WI38 (cell line): ENCODE measurements at regions not wholly inside any gene's neighbourhood (a gene's known extent, or its start where the extent isn't known, plus 50 kb on each side); places are given as distances from the start of the nearest gene placed in this dataset.

ENCODE experiments used
- H3K4me3 ChIP-seq: 2 replicates; pipeline ENCODE4 v1.5.1; 2011; ENCODE audit warnings: low read depth, mild to moderate bottlenecking, control low read depth, low read length
- TF ChIP-seq, protein P1 (sequence below): IDR thresholded peaks from 2 replicates; pipeline ENCODE4 v1.5.1; 2012; ENCODE audit warnings: low read depth, mild to moderate bottlenecking, control low read depth, low read length

DNA sequence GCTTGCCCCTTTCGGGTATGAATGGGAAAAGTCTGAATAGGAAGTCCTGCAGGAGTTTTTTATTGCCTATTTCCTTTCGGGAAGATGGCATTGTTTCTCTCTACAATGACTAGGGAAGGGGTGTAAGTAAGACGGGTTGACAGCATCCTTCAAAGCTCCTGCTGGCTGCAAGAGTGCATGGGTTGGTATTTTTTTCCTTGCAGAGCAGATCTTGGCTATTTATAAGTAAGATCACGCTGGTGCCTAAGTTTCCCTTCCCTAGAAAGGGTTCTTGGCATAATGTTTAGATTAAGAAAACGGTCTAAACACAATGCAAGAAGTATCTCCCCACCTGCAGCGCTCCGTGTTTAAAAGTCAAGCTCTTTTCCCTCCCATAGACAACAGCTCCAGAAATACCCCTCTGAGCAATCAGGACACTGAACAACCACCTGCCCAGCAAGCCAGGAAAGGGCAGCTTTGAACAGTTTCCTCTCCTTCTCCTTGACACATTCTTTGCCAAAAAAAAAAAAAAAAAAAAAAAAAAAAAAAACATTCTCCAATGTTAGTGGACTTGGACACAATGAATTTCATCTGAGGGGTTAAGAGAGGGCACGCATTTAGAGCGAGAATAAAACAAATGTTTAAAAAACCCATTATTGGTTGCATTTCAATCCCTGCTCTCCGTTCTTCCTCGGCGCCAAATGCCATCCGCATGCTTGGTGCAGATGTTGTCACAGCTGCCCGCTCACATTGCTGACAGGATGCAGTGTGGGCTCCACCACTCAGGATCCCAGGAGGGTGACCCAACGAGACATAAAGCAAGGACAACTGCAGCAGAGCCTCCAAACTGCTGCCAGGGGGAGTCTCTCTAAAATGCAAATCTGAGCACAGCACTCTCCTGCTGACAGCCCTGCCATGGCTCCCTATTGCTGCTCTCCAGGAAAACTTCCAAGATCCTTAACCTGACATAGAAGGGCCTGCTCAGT lies 427.4 kb upstream of the MGMT start:
- H3K4me3 ChIP-seq: no peak overlapping the region
- TF ChIP-seq, protein P1, sequence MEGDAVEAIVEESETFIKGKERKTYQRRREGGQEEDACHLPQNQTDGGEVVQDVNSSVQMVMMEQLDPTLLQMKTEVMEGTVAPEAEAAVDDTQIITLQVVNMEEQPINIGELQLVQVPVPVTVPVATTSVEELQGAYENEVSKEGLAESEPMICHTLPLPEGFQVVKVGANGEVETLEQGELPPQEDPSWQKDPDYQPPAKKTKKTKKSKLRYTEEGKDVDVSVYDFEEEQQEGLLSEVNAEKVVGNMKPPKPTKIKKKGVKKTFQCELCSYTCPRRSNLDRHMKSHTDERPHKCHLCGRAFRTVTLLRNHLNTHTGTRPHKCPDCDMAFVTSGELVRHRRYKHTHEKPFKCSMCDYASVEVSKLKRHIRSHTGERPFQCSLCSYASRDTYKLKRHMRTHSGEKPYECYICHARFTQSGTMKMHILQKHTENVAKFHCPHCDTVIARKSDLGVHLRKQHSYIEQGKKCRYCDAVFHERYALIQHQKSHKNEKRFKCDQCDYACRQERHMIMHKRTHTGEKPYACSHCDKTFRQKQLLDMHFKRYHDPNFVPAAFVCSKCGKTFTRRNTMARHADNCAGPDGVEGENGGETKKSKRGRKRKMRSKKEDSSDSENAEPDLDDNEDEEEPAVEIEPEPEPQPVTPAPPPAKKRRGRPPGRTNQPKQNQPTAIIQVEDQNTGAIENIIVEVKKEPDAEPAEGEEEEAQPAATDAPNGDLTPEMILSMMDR: no peak

DNA sequence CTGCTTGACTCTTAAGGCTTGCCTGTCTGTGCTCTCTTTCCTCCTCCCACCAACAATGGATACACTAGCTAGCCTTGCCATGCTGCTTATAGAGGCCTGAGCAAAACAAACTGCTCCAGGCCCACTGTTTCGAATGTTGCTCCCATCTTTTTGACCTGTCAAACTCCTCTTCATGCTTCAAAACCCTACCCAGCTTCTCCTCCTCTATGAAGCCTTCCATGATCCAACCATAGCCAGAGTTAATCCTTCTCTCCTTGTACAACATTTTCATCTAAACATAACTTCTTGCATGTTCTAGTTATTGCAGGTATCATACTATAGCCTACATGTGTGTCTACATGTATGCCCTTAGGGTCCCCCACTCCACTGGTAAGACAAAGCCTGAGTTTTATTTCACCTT lies 426.7 kb upstream of the MGMT start:
- TF ChIP-seq, protein P1: no peak
- no peak overlapping the region for H3K4me3 ChIP-seq

DNA sequence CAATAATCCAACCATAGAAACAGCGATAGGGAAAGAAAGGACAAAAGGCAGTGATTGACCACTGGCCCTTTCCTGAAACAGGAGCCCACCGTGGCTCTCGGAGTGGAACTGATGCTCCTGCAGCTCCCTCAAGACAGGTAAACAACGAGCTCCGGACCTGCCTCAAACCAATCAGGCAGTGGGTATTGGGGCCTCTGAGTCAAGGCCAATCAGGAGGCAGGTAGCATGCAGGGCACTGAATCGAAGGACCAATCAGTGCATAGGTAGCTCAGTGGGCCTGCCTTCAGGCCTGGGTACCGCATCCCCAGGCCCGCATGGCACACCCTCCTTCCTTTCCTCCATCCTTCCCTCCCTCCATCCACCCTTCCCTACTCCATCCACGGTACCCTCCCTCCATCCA lies 425.1 kb upstream of the MGMT start:
- H3K4me3 ChIP-seq: no peak overlapping the region
- TF ChIP-seq, protein P1: no peak

DNA sequence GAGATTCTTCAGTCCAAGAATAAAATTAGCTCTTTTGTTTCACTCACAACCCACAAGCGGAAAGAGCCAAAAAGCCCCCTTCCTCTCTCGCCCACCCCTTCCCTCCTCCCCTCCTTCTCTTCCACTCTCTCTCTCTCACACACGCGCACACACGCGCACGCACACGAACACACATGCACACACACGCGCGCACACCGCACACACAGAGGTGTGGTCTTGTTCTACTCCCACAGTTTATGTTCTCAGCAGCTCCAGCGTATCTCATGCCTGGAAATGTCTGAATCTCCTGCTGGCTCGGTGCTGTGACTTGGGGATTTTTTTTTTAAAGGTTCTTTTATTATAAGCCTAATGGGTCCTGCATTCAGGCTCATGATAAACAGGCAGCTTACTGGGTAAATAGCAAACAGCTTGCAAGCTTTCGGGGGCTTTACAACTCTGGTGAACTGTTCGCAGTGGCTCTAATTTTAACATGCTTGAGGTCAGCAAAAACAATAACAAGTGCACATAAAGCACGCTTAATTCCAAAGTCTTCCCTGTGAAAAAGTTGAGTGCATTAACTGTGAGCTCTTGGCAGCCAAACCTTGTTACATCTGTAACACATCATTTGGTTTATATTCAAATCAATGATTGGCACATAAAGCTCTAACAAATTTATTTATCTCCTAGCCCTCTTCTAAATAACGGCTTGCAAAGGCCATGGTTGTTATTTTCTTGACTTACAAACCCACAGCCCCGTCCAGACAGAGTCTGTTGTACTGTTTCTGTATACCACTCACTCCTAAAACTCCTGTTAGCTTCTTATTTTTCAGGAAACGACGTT lies 424.1 kb upstream of the MGMT start:
- TF ChIP-seq, protein P1: no peak
- H3K4me3 ChIP-seq: no peak overlapping the region

DNA sequence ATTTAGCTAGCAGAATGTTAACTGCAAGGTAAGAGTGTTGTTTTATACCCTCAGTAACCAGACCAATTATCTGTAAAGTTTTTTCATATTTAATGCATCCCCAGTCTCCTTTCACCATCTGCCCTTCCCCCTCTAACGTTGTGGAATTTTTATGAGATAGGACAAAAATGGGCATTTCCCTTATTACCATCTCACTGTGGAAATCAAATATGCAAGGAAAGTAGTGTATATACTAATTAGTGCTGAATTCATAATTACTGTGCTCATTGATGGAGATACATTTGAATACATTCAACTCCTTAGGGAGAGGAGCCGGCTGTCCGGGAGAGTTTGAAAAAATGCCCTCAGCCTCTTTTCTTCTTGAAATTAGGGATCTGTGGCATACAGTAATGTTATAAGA lies 423.4 kb upstream of the MGMT start:
- TF ChIP-seq, protein P1: no peak
- no peak overlapping the region for H3K4me3 ChIP-seq

DNA sequence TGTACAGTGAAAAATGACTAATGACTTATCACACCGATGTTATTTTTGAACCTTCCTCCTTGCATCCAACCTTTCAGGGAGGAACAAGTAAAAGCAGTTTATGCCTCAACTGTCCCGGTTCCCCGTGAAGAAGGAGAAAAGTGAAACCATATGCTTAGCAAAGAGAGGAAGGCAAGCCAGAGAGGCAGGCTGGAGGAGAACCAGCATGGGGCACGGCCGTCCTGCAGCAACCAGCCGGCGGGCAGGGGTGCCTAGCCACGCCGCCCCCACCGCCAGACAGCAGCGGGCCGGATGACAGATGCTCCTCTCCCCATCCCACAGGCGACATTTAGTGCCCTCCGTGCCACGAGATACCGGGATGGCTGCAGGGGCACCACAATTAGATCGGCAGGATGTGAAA lies 421.4 kb upstream of the MGMT start:
- H3K4me3 ChIP-seq: no peak overlapping the region
- TF ChIP-seq, protein P1: no peak
